ENCODE measurements at regions not wholly inside any gene's neighbourhood (a gene's known extent, or its start where the extent isn't known, plus 50 kb on each side); places are given as distances from the start of the nearest gene placed in this dataset.

DNA sequence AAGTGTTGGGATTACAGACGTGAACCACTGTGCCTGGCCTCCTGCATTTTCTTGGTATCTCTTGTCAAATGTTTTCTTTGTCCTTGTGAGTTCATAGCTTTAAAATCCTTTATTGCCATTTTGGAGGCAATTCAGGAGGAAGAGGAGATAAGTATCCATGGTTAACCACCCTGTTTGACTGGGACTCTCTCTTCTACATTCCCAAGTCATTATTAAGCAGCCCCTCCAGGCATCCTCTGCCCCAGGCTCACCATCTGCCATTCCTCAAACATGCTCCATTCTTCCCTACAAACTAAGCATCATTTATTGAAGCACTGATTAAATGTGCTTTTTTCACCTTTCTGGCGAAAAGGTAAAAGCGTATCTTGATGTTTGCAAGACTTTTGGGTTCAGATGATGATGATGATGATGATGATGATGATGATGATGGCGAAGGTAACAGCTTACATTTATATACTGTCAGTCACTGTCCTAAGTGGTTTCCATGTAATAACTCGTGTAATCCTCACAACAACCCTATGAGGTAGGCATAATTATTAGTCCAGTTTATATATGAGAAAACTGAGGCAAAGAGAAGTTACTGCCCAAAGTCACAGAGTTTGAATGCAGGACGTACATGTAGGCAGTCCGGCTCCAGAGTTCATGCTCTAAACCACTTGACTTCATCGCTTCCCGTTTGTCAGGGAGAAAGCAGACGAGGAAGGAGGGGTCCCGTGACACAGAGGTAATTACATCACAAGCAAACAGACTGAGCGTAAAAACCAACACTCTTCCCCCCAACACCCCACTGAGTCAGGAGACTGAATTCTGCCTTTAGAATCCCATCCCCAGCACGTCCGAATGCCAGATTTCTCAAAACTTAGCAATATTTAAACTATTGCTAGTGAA, 69.7 kb upstream of the ACKR3 start:
- no peak for DNase-seq (ENCODE audit: low spot score)

- no peak for DNase-seq (ENCODE audit: low spot score)
Observed at GRCh38 chr2:236501026-236501425, 68.6 kb upstream of the ACKR3 start.

DNA sequence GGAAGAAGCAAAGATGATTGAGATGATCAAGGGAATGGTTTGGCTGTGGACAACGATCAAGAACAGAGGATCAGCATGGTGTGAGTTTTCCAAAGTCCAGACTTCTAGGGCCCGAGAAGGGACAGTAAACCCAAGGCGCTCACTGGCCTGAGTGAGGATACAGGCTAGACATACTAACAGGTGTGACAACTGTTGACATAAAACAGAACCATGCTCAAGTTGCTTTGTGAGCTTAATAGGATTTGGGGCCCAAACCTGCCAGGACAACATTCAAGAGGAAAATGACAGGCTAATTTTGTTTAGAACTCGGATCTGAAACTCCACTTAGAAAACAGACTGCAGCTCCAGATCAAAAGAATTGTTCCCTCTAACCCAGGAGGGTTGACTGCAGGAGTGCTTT, 68.1 kb upstream of the ACKR3 start:
- DNase-seq (ENCODE audit: low spot score): no peak

DNA sequence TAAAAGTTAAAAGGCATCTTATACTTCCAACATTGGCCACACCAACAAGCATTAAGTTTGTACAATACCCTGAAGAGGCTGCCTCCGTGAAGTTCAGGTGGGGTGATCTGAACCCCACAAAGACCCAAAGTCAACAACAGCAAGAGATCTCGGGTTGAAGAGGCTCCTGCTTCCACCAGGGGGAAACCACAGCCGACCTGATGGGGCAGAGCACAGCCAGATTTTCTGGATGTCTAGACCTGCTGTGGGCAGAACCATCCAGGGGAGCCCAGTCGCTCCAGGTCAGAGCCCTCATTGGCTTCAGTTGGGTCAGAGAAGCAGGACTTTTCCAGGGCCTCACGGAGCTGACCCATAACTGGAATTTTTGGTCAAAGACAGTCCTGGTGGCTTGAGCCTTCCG, 66.5 kb upstream of the ACKR3 start:
- DNase-seq (ENCODE audit: low spot score): no peak

- DNase-seq (ENCODE audit: low spot score): no peak
Observed at GRCh38 chr2:236503583-236503982, 66.0 kb upstream of the ACKR3 start.

DNA sequence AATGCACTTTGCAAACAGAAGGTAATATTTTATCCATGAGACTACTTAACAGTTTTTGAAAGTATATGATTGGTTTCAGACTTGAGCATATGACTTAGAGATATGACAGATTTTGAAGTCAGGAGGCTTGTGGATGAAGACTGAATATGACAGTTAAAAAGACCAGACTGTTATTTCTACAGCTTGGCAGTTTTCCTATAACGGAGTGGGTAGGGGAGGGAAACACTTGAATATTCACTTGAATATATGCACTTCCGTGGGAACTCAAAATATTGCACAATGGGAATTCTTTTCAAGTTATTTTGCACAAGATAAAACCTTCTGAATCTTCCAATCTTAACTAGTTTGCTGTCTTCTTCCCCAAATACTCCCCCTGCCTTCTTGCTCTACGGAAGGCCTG, 64.6 kb upstream of the ACKR3 start:
- no peak for DNase-seq (ENCODE audit: low spot score)

DNA sequence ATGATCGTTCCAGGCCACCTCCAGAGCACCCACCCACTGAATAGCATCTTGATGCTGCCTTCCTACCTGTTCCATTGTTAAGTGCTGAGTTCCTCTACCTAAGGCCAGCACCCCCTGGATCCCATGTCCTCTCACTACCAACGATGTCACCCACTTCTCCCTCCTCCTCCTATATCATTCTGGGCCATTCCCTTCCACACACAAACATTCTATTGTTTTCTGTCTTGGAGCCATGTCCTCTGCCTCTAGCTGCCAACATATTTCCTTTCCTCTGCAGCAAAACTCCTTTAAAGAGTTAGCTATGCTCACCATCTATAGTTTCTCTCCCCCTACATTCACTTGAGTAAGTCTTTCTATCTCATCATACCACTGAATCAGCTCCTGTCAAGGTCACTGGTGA, 64.0 kb upstream of the ACKR3 start:
- no peak for DNase-seq (ENCODE audit: low spot score)

DNA sequence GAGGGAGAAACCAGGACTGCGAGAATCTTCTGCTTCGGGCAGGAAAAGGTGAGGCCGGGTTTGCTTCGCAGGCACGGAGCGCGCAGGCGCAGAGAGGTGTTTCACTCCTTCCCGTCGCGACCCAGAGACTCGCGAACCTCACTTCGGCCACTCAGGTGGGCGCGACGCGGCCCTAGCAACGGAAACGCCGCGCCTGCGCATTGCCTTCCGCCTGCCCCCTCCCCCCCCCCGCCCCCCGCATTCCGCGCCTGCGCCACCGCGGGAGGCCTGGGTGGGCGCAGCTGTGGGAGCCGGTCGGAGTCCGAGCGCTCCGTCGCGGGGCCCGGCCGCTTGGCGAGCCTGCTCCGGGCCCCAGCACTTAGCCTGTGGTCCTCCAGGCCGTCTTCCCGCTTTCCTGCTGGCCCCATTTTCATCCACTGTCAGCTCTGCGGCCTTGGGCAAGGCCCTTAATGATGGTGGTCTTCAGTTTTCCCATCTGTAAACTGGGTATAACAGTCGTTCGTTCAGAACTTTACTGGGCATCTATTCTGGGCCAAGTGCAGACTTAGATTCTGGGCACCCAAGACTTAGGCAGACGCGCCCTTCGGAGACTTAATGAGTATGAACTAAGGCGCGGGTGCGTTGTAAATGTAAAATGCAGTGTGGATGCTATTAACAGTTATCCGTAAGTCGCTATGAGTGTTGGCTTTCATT, 62.1 kb upstream of the ACKR3 start:
- peak; percentile 81 for DNase-seq (ENCODE audit: low spot score)

GRCh38 chr2:236508466-236508865, 61.2 kb upstream of the ACKR3 start:
- no peak for DNase-seq (ENCODE audit: low spot score)

- DNase-seq (ENCODE audit: low spot score): no peak
Observed at GRCh38 chr2:236510034-236510433, 59.6 kb upstream of the ACKR3 start.

GRCh38 chr2:236511266-236511665, 58.4 kb upstream of the ACKR3 start:
- DNase-seq (ENCODE audit: low spot score): no peak

- peak; percentile 10 for DNase-seq (ENCODE audit: low spot score)
Observed at GRCh38 chr2:236512267-236512666, 57.4 kb upstream of the ACKR3 start.

DNA sequence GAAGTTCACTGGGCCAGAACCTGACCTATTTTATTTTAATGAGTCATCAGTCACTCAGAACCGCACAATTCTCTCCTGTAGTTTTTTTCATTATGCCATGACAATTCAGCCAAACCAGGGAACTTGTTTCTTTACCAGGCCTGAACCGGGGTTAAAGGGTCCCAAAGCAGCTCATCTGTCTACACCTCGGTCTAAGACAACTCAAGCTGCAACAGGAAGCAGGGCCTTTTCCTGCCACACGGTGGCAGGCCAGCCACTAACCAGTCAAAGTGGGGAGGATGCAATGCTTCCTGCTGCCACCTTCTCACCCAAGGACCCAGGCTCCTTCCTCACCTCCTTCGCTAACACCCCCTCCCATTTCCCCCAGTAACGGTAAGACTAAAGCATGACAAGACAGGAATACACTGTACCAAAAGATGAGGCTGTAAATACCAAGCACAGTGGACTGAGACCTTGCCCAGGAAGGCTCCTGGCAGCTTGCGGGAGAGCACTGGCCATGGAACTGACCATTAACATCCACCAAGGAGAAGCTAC, 56.7 kb upstream of the ACKR3 start:
- DNase-seq (ENCODE audit: low spot score): peak; percentile 87

GRCh38 chr2:236513956-236514355, 55.7 kb upstream of the ACKR3 start:
- DNase-seq (ENCODE audit: low spot score): no peak

DNA sequence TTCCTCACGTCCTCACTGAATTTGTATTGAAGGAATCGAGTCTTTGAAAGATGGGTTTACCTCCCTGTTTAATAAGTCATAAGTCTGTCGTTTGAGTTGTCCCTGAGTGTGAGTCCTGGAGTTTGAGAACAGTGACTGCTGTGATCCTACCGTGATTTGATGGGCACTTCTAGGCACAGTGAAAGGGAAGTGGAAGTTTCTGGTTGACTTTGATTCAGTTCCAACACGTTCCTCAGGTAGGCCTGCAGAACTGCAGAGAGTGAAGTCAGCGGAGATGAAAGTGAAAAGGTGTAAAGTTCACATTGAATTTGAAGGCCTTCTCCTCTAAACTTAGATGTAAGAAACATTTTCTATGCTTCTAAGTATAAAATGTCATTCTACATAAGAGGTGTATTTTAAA, 52.9 kb upstream of the ACKR3 start:
- no peak for DNase-seq (ENCODE audit: low spot score)

GRCh38 chr2:236517251-236518031, 52.2 kb upstream of the ACKR3 start:
- DNase-seq (ENCODE audit: low spot score): no peak
